ENCODE measurements at regions not wholly inside any gene's neighbourhood (a gene's known extent, or its start where the extent isn't known, plus 50 kb on each side); places are given as distances from the start of the nearest gene placed in this dataset.

GRCh38 chr5:96067251-96067650 is 105.6 kb upstream of the ELL2 start:
- Histone ChIP-seq H3K27ac (ENCODE audit: low read depth in 2 of 2, low read length in 1 of 2) (peak overlapping the region; percentile 88 to 94; a peak in 3 of 4 replicates), H3F3A (replicated peaks; ENCODE audit: insufficient read depth) (peaks cover 30% of the 10 kb centered on the region), H3K79me2 (ENCODE audit: insufficient read depth) (no peaks in the 10 kb centered on the region), H3K36me3 (replicated peaks in 1 of 2; ENCODE audit: control insufficient read depth in 1 of 2, insufficient read depth in 2 of 2, low read length in 1 of 2) (no peaks in the 10 kb centered on the region), H4K20me1 (ENCODE audit: insufficient read depth) (no peaks in the 10 kb centered on the region), H2AFZ (ENCODE audit: low read depth) (0 out of 2 replicates have a peak overlapping the region, but pooled peaks have one; percentile 57), H3K4me2 (peak overlapping the region; percentile 69), H3K9me3 (no peaks in the 10 kb centered on the region), H3K27me3 (ENCODE audit: insufficient read depth) (no peaks in the 10 kb centered on the region), H3K4me3 (ENCODE audit: low read depth in 2 of 2, low read length in 1 of 2) (0 out of 4 replicates have a peak overlapping the region, but pooled peaks of 1 of the 2 experiments have one; percentile 8), H3K9me2 (no peaks in the 10 kb centered on the region), H3K4me1 (ENCODE audit: control insufficient read depth in 1 of 2, insufficient read depth in 2 of 2, low read depth in 1 of 2, low read length in 1 of 2) (peaks cover 2 to 29% of the 10 kb centered on the region in 2 experiments; a peak in 3 of 4 replicates), H3K9ac (peak overlapping the region; percentile 60)
- ChIA-PET POLR2A (no interaction called here), CTCF (no interaction called here)
- no peak for DNase-seq
- TF ChIP-seq MXI1 (IDR thresholded peaks at IDR 0.05; ENCODE audit: low read depth, low read length) (no peak), SIN3A (IDR thresholded peaks at IDR 0.05; ENCODE audit: borderline replicate concordance, low read depth, low read length) (no peak), RXRA (IDR thresholded peaks at IDR 0.05; ENCODE audit: borderline replicate concordance, low read depth) (no peak), EP300 (IDR thresholded peaks at IDR 0.05; ENCODE audit: borderline replicate concordance in 1 of 2, low read depth in 1 of 2, low read length in 1 of 2) (peak; percentile 15 to 73; a peak in 1 of 4 replicates), NFIC (IDR thresholded peaks at IDR 0.05; ENCODE audit: borderline replicate concordance) (no peak), TCF12 (IDR thresholded peaks at IDR 0.05) (peak; percentile 41), PBX3 (IDR thresholded peaks at IDR 0.05) (peak; percentile 70), JUND (IDR thresholded peaks at IDR 0.05) (peak; percentile 50; the same call in 1 of the 2 replicates), FOXM1 (IDR thresholded peaks at IDR 0.05; ENCODE audit: low read depth) (peak; percentile 31; the same call in 1 of the 2 replicates)
- WGBS (ENCODE audit: low lambda C conversion rate) = 4% methylated on average over 1 of the region's 1 CpG

- Histone ChIP-seq H3K36me3 (replicated peaks in 1 of 2; ENCODE audit: control insufficient read depth in 1 of 2, insufficient read depth in 2 of 2, low read length in 1 of 2) (no peaks in the 10 kb centered on the region), H3K9ac (peak overlapping the region; percentile 60), H3K27me3 (ENCODE audit: insufficient read depth) (no peaks in the 10 kb centered on the region), H3K4me1 (ENCODE audit: control insufficient read depth in 1 of 2, insufficient read depth in 2 of 2, low read depth in 1 of 2, low read length in 1 of 2) (peaks cover 2 to 29% of the 10 kb centered on the region in 2 experiments; a peak in 3 of 4 replicates), H3F3A (replicated peaks; ENCODE audit: insufficient read depth) (peaks cover 30% of the 10 kb centered on the region), H2AFZ (ENCODE audit: low read depth) (peak overlapping the region; percentile 85), H3K79me2 (ENCODE audit: insufficient read depth) (no peaks in the 10 kb centered on the region), H4K20me1 (ENCODE audit: insufficient read depth) (no peaks in the 10 kb centered on the region), H3K27ac (ENCODE audit: low read depth in 2 of 2, low read length in 1 of 2) (peak overlapping the region; percentile 88 to 94; a peak in 3 of 4 replicates), H3K9me2 (no peaks in the 10 kb centered on the region), H3K4me2 (0 out of 2 replicates have a peak overlapping the region, but pooled peaks have one; percentile 14), H3K9me3 (no peaks in the 10 kb centered on the region), H3K4me3 (ENCODE audit: low read depth in 2 of 2, low read length in 1 of 2) (no peak overlapping the region)
- ChIA-PET CTCF (no interaction called here), POLR2A (no interaction called here)
- TF ChIP-seq ELF1 (IDR thresholded peaks at IDR 0.05) (no peak), SMC3 (IDR thresholded peaks at IDR 0.05; ENCODE audit: low read depth, low read length) (no peak), USF2 (IDR thresholded peaks at IDR 0.05; ENCODE audit: borderline replicate concordance, low read depth, low read length) (no peak), EZH2phosphoT487 (IDR thresholded peaks at IDR 0.05; ENCODE audit: borderline replicate concordance, low read depth) (no peak), JUND (IDR thresholded peaks at IDR 0.05) (no peak), NRF1 (IDR thresholded peaks at IDR 0.05; ENCODE audit: low read depth, low read length) (no peak), GATA2 (CRISPR knock-in tag; IDR thresholded peaks at IDR 0.05) (no peak)
- no peak for DNase-seq
- 19% methylated on average over 1 of the region's 1 CpG for WGBS (ENCODE audit: low lambda C conversion rate)
These were observed 104.7 kb upstream of the ELL2 start for GRCh38 chr5:96066386-96066719.

Data from SK-N-SH (cell line).